ENCODE measurements at regions not wholly inside any gene's neighbourhood (a gene's known extent, or its start where the extent isn't known, plus 50 kb on each side); places are given as distances from the start of the nearest gene placed in this dataset.
A peak's percentile ranks its signal among the peaks of the same experiment; 100 is the strongest.

DNA sequence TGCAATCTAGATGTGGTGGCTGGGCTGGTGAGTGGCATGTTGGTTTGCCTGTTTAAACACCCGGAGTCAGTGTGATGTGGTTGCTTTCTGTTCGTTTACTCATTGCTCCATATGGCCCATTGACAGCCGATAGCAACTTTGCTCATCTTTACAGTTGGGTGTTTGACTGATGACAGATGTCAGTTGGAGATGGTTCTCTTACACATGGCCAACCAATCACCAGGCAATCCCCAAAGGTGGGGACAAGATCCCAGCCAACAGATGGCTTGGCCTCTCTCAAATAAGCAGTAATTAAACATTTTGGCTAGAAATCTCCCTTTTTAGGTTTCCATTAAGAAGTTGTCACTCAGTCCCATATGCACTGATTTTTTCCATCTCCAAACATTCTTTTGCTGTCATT lies 497.1 kb upstream of the ARGLU1 start:
- TF ChIP-seq POLR2AphosphoS5 (IDR thresholded peaks at IDR 0.05) (no peak), POLR2A (IDR thresholded peaks at IDR 0.05) (no peak), EP300 (IDR thresholded peaks at IDR 0.05) (no peak)
- TF ChIP-seq, protein P1, sequence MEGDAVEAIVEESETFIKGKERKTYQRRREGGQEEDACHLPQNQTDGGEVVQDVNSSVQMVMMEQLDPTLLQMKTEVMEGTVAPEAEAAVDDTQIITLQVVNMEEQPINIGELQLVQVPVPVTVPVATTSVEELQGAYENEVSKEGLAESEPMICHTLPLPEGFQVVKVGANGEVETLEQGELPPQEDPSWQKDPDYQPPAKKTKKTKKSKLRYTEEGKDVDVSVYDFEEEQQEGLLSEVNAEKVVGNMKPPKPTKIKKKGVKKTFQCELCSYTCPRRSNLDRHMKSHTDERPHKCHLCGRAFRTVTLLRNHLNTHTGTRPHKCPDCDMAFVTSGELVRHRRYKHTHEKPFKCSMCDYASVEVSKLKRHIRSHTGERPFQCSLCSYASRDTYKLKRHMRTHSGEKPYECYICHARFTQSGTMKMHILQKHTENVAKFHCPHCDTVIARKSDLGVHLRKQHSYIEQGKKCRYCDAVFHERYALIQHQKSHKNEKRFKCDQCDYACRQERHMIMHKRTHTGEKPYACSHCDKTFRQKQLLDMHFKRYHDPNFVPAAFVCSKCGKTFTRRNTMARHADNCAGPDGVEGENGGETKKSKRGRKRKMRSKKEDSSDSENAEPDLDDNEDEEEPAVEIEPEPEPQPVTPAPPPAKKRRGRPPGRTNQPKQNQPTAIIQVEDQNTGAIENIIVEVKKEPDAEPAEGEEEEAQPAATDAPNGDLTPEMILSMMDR (IDR thresholded peaks at IDR 0.05), result no peak
- no peak for DNase-seq (ENCODE audit: low spot score in 2 of 2)
- no peak overlapping the region for H3K4me3 ChIP-seq
- H3K36me3 ChIP-seq, result no peaks in the 10 kb centered on the region
- H3K27ac ChIP-seq, result no peak overlapping the region
- no peaks in the 10 kb centered on the region for H3K9me3 ChIP-seq
- no peaks in the 10 kb centered on the region for H3K4me1 ChIP-seq
- no peaks in the 10 kb centered on the region for H3K27me3 ChIP-seq
- WGBS, result 66% methylated on average over 3 of the region's 3 CpGs

DNA sequence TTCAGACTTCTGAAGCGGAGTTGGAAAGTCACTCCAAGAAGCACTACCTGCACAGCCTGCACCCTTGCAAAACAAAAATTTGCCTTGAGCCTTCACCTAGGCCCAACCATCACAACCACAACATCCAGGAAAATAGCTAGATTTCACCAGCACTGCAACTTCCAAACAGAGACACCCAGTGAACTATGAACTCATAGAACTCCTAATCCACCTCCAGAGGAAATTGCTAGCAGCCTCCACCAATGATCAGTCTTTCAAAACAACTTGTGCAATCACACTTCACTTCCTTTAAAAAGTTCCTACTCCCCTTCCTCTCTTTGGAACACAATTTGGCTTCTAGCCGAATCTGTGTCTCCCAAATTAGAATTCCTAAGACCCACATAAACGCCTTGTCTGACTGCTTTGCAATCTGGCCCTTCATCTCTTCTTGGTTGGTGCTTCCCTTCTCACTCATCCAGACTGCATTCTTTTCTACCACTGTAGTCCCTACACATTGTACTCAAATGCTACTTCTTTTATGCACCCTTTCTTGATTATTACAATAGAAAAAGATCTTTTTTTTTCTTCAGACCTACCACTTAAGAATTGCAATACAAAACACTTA lies 489.2 kb upstream of the ARGLU1 start:
- DNase-seq (ENCODE audit: low spot score in 2 of 2), result no peak
- no peaks in the 10 kb centered on the region for H3K36me3 ChIP-seq
- TF ChIP-seq POLR2A (IDR thresholded peaks at IDR 0.05) (no peak), POLR2AphosphoS5 (IDR thresholded peaks at IDR 0.05) (no peak), EP300 (IDR thresholded peaks at IDR 0.05) (no peak)
- TF ChIP-seq, protein P1 (IDR thresholded peaks at IDR 0.05), result no peak
- H3K27me3 ChIP-seq, result no peaks in the 10 kb centered on the region
- no peaks in the 10 kb centered on the region for H3K4me1 ChIP-seq
- no peak overlapping the region for H3K4me3 ChIP-seq
- no peaks in the 10 kb centered on the region for H3K9me3 ChIP-seq
- no peak overlapping the region for H3K27ac ChIP-seq
- WGBS, result 61% methylated on average over 3 of the region's 3 CpGs

DNA sequence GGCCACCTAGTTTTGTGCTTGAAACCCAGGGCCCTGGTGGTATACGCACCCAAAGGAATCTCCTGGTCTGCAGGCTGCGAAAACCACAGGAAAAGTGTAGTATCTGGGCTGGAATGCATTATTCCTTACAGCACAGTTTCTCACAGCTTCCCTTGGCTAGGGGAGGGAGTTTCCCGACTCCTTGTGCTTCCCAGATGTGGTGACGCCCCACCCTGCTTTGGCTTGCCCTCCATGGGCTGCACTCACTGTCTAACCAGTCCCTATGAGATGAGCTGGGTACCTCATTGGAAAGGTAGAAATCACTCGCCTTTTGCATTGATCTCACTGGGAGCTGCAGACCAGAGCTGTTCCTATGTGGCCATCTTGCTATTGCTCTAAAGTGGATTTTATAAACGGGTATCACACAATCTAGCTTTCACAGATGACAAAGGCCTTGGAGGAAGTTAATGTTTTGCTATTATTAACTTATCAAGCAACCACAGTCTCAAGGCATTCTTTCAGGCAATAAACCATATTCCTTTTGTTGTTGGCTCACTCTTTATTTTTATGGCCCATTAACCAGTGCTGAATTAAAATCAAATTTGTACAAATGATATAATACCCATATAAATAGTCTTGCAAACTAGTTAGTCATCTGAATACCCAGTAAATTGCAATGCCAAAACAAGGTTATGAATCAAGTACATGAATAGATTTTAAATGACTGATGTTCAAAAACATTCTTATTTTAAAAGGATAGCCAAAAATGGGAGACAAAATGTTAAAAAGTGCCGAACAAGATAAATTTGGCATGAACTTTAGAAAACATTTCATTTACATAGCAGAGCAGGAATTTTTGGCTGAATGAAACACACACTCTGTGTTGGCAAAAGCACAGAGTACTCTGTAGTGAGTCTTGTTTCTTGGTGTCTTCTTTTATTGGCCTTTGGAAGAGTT lies 475.4 kb upstream of the ARGLU1 start:
- no peak for TF ChIP-seq POLR2AphosphoS5 (IDR thresholded peaks at IDR 0.05)
- H3K4me3 ChIP-seq, result no peak overlapping the region
- H3K9me3 ChIP-seq, result no peaks in the 10 kb centered on the region
- DNase-seq (ENCODE audit: low spot score in 2 of 2), result no peak
- H3K27ac ChIP-seq, result peak overlapping the region; percentile 4
- WGBS, result 38% methylated on average over 7 of the region's 7 CpGs
- peaks cover 7% of the 10 kb centered on the region for H3K4me1 ChIP-seq
- H3K27me3 ChIP-seq, result no peaks in the 10 kb centered on the region
- H3K36me3 ChIP-seq, result no peaks in the 10 kb centered on the region

DNA sequence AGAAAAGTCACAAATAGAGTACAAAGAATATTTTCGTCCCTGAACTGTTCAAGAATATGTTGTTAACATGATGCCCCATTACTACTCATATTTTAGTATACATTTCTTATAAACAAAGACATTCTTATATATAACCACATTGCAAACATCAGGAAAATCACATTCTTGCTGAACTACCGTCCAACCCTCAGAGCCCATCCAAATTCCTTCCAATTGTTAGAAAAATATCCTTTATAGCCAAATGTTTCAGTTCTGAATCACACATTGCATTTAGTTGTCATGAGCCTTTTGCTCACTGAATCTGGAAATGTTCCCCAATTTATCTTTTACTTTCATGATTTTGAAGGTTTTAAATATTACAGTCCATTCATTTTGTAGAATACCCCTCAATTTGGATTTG lies 467.8 kb upstream of the ARGLU1 start:
- DNase-seq (ENCODE audit: low spot score in 2 of 2), result no peak
- H3K4me3 ChIP-seq, result no peak overlapping the region
- H3K4me1 ChIP-seq, result no peaks in the 10 kb centered on the region
- no peaks in the 10 kb centered on the region for H3K9me3 ChIP-seq
- H3K27ac ChIP-seq, result no peak overlapping the region
- TF ChIP-seq POLR2AphosphoS5 (IDR thresholded peaks at IDR 0.05) (no peak), EP300 (IDR thresholded peaks at IDR 0.05) (no peak), POLR2A (IDR thresholded peaks at IDR 0.05) (no peak)
- TF ChIP-seq, protein P1 (IDR thresholded peaks at IDR 0.05), result no peak
- H3K27me3 ChIP-seq, result no peaks in the 10 kb centered on the region
- H3K36me3 ChIP-seq, result no peaks in the 10 kb centered on the region
- WGBS, result 41% methylated on average over 2 of the region's 2 CpGs

DNA sequence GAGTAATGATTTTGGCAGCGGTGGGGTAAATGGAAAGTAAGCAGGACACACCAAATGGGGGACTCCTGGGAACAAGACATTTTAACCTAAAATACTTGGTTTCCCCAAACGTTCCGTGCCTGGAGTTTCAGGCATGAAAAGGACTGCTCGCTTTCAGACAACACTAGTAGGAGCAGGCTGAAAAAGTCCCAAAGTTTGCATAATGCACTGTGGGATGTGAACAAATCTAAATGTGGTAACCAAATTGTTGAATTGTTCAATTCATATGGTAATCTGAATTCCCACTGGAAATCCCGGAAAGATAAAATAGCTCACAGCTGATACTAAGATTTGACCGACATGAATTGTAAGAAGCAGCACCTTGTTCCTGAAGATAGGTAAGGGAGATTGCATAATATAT lies 467.2 kb upstream of the ARGLU1 start:
- TF ChIP-seq EP300 (IDR thresholded peaks at IDR 0.05) (no peak), POLR2AphosphoS5 (IDR thresholded peaks at IDR 0.05) (no peak), POLR2A (IDR thresholded peaks at IDR 0.05) (no peak)
- TF ChIP-seq, protein P1 (IDR thresholded peaks at IDR 0.05), result no peak
- WGBS, result 52% methylated on average over 6 of the region's 6 CpGs
- Histone ChIP-seq H3K27me3 (no peaks in the 10 kb centered on the region), H3K27ac (no peak overlapping the region), H3K36me3 (no peaks in the 10 kb centered on the region), H3K9me3 (no peaks in the 10 kb centered on the region), H3K4me3 (no peak overlapping the region), H3K4me1 (no peaks in the 10 kb centered on the region)
- no peak for DNase-seq (ENCODE audit: low spot score in 2 of 2)
